Suppressor macrophage treated with lipopolysaccharide for 1 hour (primary cell): ENCODE measurements at regions not wholly inside any gene's neighbourhood (a gene's known extent, or its start where the extent isn't known, plus 50 kb on each side); places are given as distances from the start of the nearest gene placed in this dataset.

Source experiments
- DNase-seq, 3 donors: peaks; one replicate each; pipeline ENCODE4 v3.0.0-alpha.2; 2020 to 2022

GRCh38 chr2:158006961-158007719 lies 94.5 kb upstream of the UPP2 start:
- DNase-seq = peak; percentile 31 to 43 (median 38)

GRCh38 chr2:158004126-158004764 lies 97.4 kb upstream of the UPP2 start:
- no peak for DNase-seq

DNA sequence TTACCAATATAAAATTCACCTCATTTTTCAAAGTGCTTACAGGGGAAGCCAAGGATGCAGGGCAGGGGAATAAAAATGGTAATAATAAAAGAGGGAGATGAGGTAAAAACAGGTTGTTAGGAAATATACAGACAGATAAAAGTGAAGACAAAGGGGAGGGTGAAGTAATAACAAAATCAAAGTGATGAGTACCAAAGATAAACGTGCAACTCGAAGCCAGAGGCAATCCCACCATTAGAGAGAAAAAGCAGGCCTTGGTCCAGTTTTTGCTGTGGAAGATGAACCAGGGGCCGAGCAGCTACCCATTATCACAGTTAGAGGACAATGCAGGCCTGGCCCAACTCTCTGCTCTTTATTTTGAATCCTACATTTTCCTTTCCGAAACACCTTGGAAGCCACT lies 99.6 kb upstream of the UPP2 start:
- no peak for DNase-seq

GRCh38 chr2:157996799-157997198 lies 104.9 kb upstream of the UPP2 start:
- no peak for DNase-seq

GRCh38 chr2:157995117-157995516 lies 106.6 kb upstream of the UPP2 start:
- no peak for DNase-seq

- DNase-seq = peak in 1 of 3 donors; percentile 10
Measured at GRCh38 chr2:157991932-157992331, 109.7 kb upstream of the UPP2 start.

- DNase-seq = peak in 1 of 3 donors; percentile 8
Measured at GRCh38 chr2:157990173-157990572, 111.5 kb upstream of the UPP2 start.

DNA sequence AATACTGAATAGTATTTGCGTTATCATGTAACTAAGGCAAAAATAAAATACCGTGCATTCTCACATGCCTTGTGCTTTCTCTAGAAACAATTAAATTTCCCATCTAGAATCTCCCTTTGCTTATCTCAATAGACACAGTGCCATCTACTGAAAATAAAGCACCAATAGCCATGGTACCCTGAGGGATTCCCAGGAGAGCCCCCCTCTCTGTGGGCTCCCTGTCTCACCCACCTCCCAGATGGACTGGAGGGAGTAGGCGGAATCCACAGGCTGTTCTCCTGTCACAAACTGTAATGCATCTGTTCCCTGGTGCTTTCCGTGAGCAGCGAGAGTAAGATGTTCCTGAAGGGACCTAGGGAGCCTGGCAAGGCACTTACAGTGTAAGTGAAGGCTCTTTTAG lies 112.4 kb upstream of the UPP2 start:
- DNase-seq = no peak

- no peak for DNase-seq
Measured at GRCh38 chr2:157986761-157987160, 110.6 kb upstream of the ACVR1 start.

- DNase-seq = no peak
Measured at GRCh38 chr2:157984866-157985265, 108.7 kb upstream of the ACVR1 start.

DNA sequence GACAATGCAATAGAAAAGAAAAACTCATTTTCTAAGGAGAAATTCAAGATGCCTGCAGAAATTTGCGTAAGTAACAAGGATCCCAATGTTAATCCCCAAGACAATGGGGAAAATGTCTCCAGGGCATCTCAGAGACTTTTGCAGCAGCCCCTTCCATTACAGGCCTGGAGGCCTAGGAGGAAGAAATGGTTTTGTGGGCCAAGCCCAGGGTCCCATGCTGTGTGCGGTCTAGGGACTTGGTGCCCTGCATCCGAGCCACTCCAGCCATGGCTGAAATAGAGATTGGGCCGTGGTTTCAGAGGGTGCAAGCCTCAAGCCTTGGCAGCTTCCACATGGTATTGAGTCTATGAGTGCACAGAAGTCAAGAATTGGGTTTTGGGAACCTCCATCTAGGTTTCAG lies 103.9 kb upstream of the ACVR1 start:
- no peak for DNase-seq

- DNase-seq = no peak
Measured at GRCh38 chr2:157971702-157972101, 95.6 kb upstream of the ACVR1 start.

DNA sequence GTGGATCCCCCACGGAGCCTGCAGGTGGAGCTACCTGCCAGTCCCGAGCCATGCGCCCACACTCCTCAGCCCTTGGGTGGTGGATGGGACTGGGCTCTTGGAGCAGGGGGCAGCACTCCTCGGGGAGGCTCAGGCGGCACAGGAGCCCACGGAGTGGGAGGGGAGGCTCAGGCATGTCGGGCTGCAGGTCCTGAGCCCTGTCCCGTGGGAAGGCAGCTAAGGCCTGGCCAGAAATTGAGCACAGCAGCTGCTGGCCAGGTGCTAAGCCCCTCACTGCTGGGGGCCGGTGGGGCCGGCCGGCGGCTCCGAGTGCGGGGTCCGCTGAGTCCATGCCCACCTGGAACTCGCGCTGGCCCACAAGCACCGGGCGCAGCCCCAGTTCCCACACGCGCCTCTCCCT lies 91.7 kb upstream of the ACVR1 start:
- DNase-seq = no peak

- DNase-seq = no peak
Measured at GRCh38 chr2:157959249-157959648, 83.1 kb upstream of the ACVR1 start.

- DNase-seq = no peak
Measured at GRCh38 chr2:157957596-157957995, 81.5 kb upstream of the ACVR1 start.

GRCh38 chr2:157952558-157952957 lies 76.4 kb upstream of the ACVR1 start:
- DNase-seq = no peak

- no peak for DNase-seq
Measured at GRCh38 chr2:157948856-157949255, 72.7 kb upstream of the ACVR1 start.

- DNase-seq = no peak
Measured at GRCh38 chr2:157946919-157947557, 70.9 kb upstream of the ACVR1 start.

GRCh38 chr2:157940024-157940423 lies 63.9 kb upstream of the ACVR1 start:
- DNase-seq = peak in 2 of 3 donors; percentile 5 to 9

DNA sequence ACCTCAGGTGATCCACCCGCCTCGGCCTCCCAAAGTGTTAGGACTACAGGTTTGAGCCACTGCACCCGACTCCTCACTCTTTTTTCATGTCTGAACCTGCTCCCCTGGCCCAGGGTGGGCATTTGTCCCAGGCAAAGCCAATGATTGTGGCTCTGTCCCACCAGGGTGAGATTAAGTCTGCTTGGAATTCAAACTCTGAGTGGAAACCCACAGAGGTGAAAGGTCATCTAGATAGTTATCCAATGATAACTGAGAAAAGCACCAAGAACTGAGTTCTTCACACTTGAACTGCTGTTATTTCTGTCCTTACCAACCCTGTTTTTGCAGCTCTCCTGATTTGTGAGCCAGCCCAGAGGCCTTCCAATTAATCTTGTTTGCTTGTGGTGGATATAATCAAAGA lies 62.4 kb upstream of the ACVR1 start:
- no peak for DNase-seq

GRCh38 chr2:157936406-157936805 lies 60.3 kb upstream of the ACVR1 start:
- DNase-seq = peak; percentile 68 to 91 (median 77)

GRCh38 chr2:157935378-157935906 lies 59.3 kb upstream of the ACVR1 start:
- no peak for DNase-seq

GRCh38 chr2:157934684-157935377 lies 58.7 kb upstream of the ACVR1 start:
- no peak for DNase-seq
